ENCODE measurements at regions not wholly inside any gene's neighbourhood (a gene's known extent, or its start where the extent isn't known, plus 50 kb on each side); places are given as distances from the start of the nearest gene placed in this dataset.
A peak's percentile ranks its signal among the peaks of the same experiment; 100 is the strongest.

DNA sequence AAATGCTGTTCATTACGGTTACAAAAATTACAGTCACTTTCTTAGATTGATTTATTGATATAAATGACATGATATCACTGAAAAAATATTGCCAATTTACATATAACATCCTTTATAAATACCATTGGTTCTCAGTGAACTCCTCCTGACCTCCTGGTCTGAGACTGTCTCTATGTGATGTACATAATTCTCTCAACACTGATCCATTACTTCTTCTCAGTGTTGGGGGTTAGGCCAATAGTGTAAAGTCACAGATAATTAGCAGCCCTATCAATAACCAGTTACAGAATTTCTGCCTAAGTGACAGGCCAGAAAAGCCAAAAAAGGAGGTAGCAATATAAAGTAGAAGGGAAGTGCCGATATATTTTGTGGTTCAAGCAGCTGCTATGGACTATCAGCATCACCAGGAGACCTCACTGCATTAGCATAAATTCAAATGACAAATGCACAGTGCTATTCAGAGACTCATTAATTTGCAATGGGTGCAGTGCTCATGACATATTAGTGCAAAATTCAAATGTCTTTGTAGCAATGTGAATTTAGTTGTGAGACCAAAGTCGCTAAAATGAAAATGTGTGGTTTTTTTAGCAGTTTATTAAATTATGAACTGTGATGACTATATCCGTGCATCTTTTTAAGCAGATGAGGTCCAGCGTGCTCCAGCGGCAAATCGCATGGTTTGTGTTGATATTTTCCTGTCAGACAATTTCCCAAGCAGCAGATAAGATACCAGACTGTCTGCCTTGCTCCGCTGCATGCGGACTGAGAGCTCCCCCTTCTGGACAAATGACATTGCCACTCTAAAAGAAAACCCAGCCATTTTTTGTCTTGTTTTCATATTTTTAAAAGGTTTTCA lies 144.6 kb downstream of the CETN3 start:
- TF ChIP-seq EP300 (IDR thresholded peaks at IDR 0.05): no peak
- TF ChIP-seq CTCF (IDR thresholded peaks at IDR 0.05): peak; percentile 71 to 94 (median 81)
- TF ChIP-seq POLR2A (IDR thresholded peaks at IDR 0.05): no peak
- no peak for TF ChIP-seq POLR2AphosphoS5 (IDR thresholded peaks at IDR 0.05)
